Calu3 (cell line): ENCODE measurements at regions not wholly inside any gene's neighbourhood (a gene's known extent, or its start where the extent isn't known, plus 50 kb on each side); places are given as distances from the start of the nearest gene placed in this dataset.

Source experiments
- BruUV-seq: library from RNA; stranded (reverse); fragments of 400-500 nt; replicated peaks from 2 replicates; lab custom pipeline; 2021; lab: Mats Ljungman, UMichigan
- CTCF ChIA-PET: fragments of 300-600 bp; sonication (Branson Sonifier 250); formaldehyde crosslinking; loops from one replicate; lab custom pipeline; 2022; ENCODE audit warnings: antibody characterized with exemption; lab: Charles Lee
- DNase-seq: peaks from one replicate; pipeline ENCODE4 v3.0.0; 2022
- H3K27ac Mint-ChIP-seq: one replicate; pipeline ENCODE4 v1.8.0; 2022; ENCODE audit warnings: mixed read lengths; ENCODE audit not compliant: unreplicated experiment
- H3K27me3 Mint-ChIP-seq: one replicate; pipeline ENCODE4 v1.8.0; 2022; ENCODE audit warnings: mixed read lengths; ENCODE audit not compliant: unreplicated experiment
- H3K36me3 Mint-ChIP-seq: one replicate; pipeline ENCODE4 v1.8.0; 2022; ENCODE audit warnings: mild to moderate bottlenecking, moderate library complexity, mixed read lengths; ENCODE audit not compliant: insufficient read depth, unreplicated experiment
- H3K4me1 Mint-ChIP-seq: one replicate; pipeline ENCODE4 v1.8.0; 2022; ENCODE audit warnings: mild to moderate bottlenecking, low read depth, mixed read lengths; ENCODE audit not compliant: unreplicated experiment
- H3K4me3 Mint-ChIP-seq: one replicate; pipeline ENCODE4 v1.8.0; 2022; ENCODE audit warnings: mild to moderate bottlenecking, low read depth, moderate library complexity, mixed read lengths; ENCODE audit not compliant: unreplicated experiment
- H3K9me3 Mint-ChIP-seq: one replicate; pipeline ENCODE4 v1.8.0; 2022; ENCODE audit warnings: low read depth, mixed read lengths; ENCODE audit not compliant: unreplicated experiment
- intact Hi-C: fragments of 100-400 bp; cut with micrococcal nuclease; formaldehyde crosslinking; loops from one replicate; pipeline ENCODE4 v1.10.0; 2022; ENCODE audit not compliant: unreplicated experiment
- TF ChIP-seq, protein P1 (sequence below): fragments of 200-600 bp; IDR thresholded peaks from one replicate; pipeline ENCODE4 v1.8.0; 2022; ENCODE audit warnings: antibody characterized with exemption; ENCODE audit not compliant: unreplicated experiment

DNA sequence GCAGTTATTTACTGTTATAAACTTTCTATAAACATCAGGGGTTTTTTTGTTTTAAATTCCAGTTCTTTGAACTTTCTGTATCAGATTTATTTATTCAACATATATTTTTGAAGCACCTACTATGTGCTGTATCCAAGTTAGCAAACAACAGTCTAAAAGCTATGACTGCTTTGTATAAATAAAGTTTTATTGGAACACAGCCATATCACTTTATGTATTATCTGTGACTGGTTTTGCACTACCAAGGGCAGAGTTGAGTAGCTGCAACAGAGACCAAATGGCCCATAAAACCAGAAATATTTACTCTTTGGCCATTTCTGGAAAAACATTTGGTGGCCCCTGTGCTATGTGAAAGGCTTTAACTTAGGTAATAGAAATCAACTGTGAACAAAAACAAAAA, 110.2 kb upstream of the ERCC4 start:
- Mint-ChIP-seq H3K27ac (no peak overlapping the region), H3K27me3 (peaks cover 44% of the 10 kb centered on the region), H3K36me3 (no peaks in the 10 kb centered on the region), H3K4me1 (no peaks in the 10 kb centered on the region), H3K4me3 (no peak overlapping the region), H3K9me3 (no peaks in the 10 kb centered on the region)
- CTCF ChIA-PET = interaction anchor here (0.5 kb wide), 1 partner anchor 21 kb away, joined by 3 read pairs; no protein-coding TSS in a partner anchor
- no TSS peak for BruUV-seq
- no peak for DNase-seq
- TF ChIP-seq, protein P1, sequence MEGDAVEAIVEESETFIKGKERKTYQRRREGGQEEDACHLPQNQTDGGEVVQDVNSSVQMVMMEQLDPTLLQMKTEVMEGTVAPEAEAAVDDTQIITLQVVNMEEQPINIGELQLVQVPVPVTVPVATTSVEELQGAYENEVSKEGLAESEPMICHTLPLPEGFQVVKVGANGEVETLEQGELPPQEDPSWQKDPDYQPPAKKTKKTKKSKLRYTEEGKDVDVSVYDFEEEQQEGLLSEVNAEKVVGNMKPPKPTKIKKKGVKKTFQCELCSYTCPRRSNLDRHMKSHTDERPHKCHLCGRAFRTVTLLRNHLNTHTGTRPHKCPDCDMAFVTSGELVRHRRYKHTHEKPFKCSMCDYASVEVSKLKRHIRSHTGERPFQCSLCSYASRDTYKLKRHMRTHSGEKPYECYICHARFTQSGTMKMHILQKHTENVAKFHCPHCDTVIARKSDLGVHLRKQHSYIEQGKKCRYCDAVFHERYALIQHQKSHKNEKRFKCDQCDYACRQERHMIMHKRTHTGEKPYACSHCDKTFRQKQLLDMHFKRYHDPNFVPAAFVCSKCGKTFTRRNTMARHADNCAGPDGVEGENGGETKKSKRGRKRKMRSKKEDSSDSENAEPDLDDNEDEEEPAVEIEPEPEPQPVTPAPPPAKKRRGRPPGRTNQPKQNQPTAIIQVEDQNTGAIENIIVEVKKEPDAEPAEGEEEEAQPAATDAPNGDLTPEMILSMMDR = no peak
- intact Hi-C loops = no loop called here

DNA sequence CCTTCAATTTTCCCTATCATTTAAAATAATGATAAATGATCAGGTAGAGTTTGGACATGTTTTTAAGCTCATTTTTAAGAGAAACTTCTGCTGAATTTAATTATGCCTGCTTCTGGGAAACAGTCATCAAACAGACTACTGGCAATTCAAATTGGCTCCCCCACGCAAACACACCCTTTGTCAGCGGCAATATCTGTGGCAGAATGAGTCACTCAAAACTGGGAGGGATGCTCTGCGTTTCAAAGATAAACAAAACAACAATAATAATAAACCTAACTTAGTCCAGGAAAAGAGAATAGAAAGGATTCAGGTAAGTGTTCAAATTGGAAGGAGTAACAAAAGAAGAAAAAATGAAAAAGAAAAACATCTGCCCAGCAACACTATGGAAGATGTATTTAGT, 108.1 kb upstream of the ERCC4 start:
- peaks cover 60% of the 10 kb centered on the region for H3K27me3 Mint-ChIP-seq

DNA sequence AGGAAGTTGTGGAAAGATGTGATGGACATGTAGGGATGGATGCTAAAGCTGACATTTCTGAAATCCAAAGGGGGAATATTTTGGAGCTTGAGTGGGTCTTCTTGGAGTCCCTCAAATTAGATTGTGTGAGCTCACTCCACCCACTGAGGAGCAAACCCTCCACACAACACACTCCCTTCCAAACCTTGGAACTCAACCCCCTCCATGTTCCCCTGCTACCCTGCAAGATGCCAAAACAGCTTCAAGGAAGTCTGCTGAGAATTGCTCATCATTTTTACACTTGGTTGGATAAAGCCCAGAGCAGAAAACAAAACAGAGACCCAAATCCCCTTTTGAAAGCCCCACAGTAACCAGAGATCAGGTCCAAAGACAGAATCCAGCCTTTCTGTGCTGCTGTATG, 103.3 kb upstream of the ERCC4 start:
- Mint-ChIP-seq H3K4me1 (no peaks in the 10 kb centered on the region), H3K27ac (no peak overlapping the region), H3K27me3 (peaks cover 55% of the 10 kb centered on the region), H3K36me3 (no peaks in the 10 kb centered on the region), H3K4me3 (no peak overlapping the region), H3K9me3 (no peaks in the 10 kb centered on the region)
- no TSS peak for BruUV-seq
- CTCF ChIA-PET = no interaction called here
- TF ChIP-seq, protein P1 = no peak
- no peak for DNase-seq
- intact Hi-C loops = no loop called here

More for the DNA sequence above, 108.1 kb upstream of the ERCC4 start:
- TF ChIP-seq, protein P1 = no peak
- Mint-ChIP-seq H3K27ac (no peak overlapping the region), H3K36me3 (no peaks in the 10 kb centered on the region), H3K9me3 (no peaks in the 10 kb centered on the region), H3K4me3 (no peak overlapping the region), H3K4me1 (no peaks in the 10 kb centered on the region)
- intact Hi-C loops = no loop called here
- BruUV-seq = no TSS peak
- CTCF ChIA-PET = interaction anchor here (0.5 to 0.6 kb wide), 2 partner anchors 80 to 1987 kb away, joined by 4 read pairs; no protein-coding TSS in a partner anchor
- DNase-seq = no peak

DNA sequence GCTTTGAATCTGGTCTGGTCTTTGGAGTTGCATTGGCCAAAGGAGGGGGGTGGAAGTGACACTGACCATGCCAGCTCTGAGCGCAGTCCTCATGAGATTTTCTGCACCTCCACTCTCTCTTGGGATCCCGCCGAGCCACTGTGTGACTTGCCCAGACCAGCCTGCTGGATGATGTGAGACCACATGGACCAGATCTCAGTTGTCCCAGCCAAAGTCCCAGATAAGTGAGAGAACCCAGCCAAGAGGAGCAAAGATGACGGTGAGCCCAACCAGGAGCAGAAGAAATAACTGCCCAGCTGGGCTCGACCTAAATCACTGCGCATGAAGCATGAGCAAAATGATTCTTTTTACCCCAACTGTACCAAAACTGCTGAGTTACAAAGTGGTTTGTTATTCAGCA, 96.5 kb upstream of the ERCC4 start:
- BruUV-seq = no TSS peak
- TF ChIP-seq, protein P1 = no peak
- Mint-ChIP-seq H3K4me1 (no peaks in the 10 kb centered on the region), H3K4me3 (no peak overlapping the region), H3K27ac (no peak overlapping the region), H3K27me3 (peaks cover 46% of the 10 kb centered on the region), H3K36me3 (no peaks in the 10 kb centered on the region), H3K9me3 (no peaks in the 10 kb centered on the region)
- intact Hi-C loops = no loop called here
- no peak for DNase-seq
- CTCF ChIA-PET = no interaction called here
